ENCODE measurements at regions not wholly inside any gene's neighbourhood (a gene's known extent, or its start where the extent isn't known, plus 50 kb on each side); places are given as distances from the start of the nearest gene placed in this dataset.

DNA sequence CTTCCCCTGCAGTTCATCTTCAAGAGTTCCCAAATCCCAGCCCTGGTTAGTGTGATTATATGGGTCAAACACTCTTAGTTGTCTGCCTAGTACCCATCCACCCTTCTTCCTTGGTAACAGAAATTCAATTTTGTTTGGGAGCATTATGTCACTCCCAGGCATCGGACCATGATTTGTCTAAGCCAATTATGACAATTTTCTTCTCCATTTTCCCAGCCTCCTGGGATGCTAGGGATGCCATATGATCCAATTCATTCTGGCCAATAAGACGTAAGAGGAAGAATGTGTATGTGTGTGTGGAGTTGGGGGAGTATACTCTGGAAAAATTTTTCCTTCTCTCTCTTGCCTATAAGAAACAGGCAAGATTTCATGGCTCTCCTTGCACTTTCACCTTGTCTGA is 465.9 kb downstream of the MID1IP1 start:
- TF ChIP-seq, protein P1, sequence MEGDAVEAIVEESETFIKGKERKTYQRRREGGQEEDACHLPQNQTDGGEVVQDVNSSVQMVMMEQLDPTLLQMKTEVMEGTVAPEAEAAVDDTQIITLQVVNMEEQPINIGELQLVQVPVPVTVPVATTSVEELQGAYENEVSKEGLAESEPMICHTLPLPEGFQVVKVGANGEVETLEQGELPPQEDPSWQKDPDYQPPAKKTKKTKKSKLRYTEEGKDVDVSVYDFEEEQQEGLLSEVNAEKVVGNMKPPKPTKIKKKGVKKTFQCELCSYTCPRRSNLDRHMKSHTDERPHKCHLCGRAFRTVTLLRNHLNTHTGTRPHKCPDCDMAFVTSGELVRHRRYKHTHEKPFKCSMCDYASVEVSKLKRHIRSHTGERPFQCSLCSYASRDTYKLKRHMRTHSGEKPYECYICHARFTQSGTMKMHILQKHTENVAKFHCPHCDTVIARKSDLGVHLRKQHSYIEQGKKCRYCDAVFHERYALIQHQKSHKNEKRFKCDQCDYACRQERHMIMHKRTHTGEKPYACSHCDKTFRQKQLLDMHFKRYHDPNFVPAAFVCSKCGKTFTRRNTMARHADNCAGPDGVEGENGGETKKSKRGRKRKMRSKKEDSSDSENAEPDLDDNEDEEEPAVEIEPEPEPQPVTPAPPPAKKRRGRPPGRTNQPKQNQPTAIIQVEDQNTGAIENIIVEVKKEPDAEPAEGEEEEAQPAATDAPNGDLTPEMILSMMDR (IDR thresholded peaks at IDR 0.05), result no peak
- no peak for TF ChIP-seq POLR2A (IDR thresholded peaks at IDR 0.05)

All from uterus (tissue), 2 donors.